ENCODE measurements at regions not wholly inside any gene's neighbourhood (a gene's known extent, or its start where the extent isn't known, plus 50 kb on each side); places are given as distances from the start of the nearest gene placed in this dataset.

DNA sequence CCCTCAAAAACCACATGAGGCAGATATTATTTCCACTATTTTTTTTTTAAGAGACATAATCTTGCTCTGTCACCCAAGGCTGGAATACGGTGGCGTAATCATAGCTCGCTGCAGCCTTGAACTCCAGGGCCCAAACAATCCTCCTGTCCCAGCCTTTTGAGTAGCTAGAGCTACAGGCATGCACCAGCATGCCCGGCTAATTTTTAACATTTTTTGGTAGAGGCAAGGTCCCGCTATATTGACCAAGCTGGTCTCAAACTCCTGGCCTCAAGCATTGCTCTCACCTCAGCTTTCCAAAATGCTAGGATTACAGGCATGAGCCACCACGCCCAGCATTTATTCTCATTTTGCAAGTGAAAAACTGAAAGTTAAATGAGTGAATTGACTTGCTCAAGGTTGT lies 50.8 kb upstream of the PIAS1 start:
- no peak for TF ChIP-seq POLR2AphosphoS5 (IDR thresholded peaks at IDR 0.05)
- TF ChIP-seq POLR2A (IDR thresholded peaks at IDR 0.05), result no peak
- TF ChIP-seq, protein P1, sequence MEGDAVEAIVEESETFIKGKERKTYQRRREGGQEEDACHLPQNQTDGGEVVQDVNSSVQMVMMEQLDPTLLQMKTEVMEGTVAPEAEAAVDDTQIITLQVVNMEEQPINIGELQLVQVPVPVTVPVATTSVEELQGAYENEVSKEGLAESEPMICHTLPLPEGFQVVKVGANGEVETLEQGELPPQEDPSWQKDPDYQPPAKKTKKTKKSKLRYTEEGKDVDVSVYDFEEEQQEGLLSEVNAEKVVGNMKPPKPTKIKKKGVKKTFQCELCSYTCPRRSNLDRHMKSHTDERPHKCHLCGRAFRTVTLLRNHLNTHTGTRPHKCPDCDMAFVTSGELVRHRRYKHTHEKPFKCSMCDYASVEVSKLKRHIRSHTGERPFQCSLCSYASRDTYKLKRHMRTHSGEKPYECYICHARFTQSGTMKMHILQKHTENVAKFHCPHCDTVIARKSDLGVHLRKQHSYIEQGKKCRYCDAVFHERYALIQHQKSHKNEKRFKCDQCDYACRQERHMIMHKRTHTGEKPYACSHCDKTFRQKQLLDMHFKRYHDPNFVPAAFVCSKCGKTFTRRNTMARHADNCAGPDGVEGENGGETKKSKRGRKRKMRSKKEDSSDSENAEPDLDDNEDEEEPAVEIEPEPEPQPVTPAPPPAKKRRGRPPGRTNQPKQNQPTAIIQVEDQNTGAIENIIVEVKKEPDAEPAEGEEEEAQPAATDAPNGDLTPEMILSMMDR (IDR thresholded peaks at IDR 0.05), result no peak
- TF ChIP-seq EP300 (IDR thresholded peaks at IDR 0.05), result no peak
